OCI-LY7 (cell line): ENCODE measurements at regions not wholly inside any gene's neighbourhood (a gene's known extent, or its start where the extent isn't known, plus 50 kb on each side); places are given as distances from the start of the nearest gene placed in this dataset.

ENCODE experiments used
- BruUV-seq: library from RNA; stranded (reverse); fragments of 400-500 nt; replicated peaks from 2 replicates; lab custom pipeline; 2021; lab: Mats Ljungman, UMichigan
- CTCF ChIA-PET: fragments of 300-600 bp; sonication (Branson Sonifier 250); formaldehyde crosslinking; loops from one replicate; lab custom pipeline; 2022; ENCODE audit warnings: antibody characterized with exemption; ENCODE audit not compliant: unreplicated experiment; lab: Charles Lee
- POLR2A ChIA-PET: fragments of 300-600 bp; sonication (Branson Sonifier 250); formaldehyde crosslinking; loops from one replicate; lab custom pipeline; 2022; ENCODE audit warnings: antibody characterized with exemption; lab: Charles Lee
- DNase-seq: peaks from one replicate; pipeline ENCODE4 v3.0.0-alpha.2; 2015; ENCODE audit warnings: low spot score
- H2AFZ ChIP-seq: fragments of 200-600 bp; sonication (generic), shearing (Covaris generic); 2 replicates; pipeline ENCODE4 v1.6.1; 2014; ENCODE audit warnings: mild to moderate bottlenecking, antibody characterized with exemption, low read length, moderate library complexity
- H3K27ac ChIP-seq: fragments of 200-600 bp; sonication (generic); 2 replicates; pipeline ENCODE4 v1.5.1; 2014; ENCODE audit warnings: mixed run types, low read depth, mild to moderate bottlenecking, moderate library complexity, low read length, inconsistent platforms; ENCODE audit not compliant: poor library complexity, severe bottlenecking
- H3K36me3 ChIP-seq: fragments of 200-600 bp; sonication (generic); 2 replicates; pipeline ENCODE4 v1.6.1; 2014; ENCODE audit warnings: mild to moderate bottlenecking, antibody characterized with exemption, low read length, moderate library complexity, mixed read lengths; ENCODE audit not compliant: insufficient read depth
- H3K4me1 ChIP-seq: fragments of 200-600 bp; sonication (generic); 2 replicates; pipeline ENCODE4 v1.5.1; 2014; ENCODE audit warnings: mild to moderate bottlenecking, low read length; ENCODE audit not compliant: insufficient read depth, poor library complexity, severe bottlenecking
- H3K4me2 ChIP-seq: fragments of 200-600 bp; sonication (generic); 2 replicates; pipeline ENCODE4 v1.6.1; 2014; ENCODE audit warnings: mild to moderate bottlenecking, low read length
- H3K4me3 ChIP-seq: fragments of 200-600 bp; sonication (generic); 2 replicates; pipeline ENCODE4 v1.5.1; 2014; ENCODE audit warnings: mild to moderate bottlenecking, low read depth, low read length; ENCODE audit not compliant: poor library complexity, severe bottlenecking
- H3K79me2 ChIP-seq: fragments of 200-600 bp; sonication (generic); 2 replicates; pipeline ENCODE4 v1.6.1; 2016; ENCODE audit warnings: low read depth, mild to moderate bottlenecking, low read length, moderate library complexity, mixed read lengths; ENCODE audit not compliant: insufficient read depth
- H3K9me2 ChIP-seq: fragments of 200-600 bp; sonication (generic); 2 replicates; pipeline ENCODE4 v1.6.1; 2016; ENCODE audit warnings: mild to moderate bottlenecking, low read length, mixed read lengths; ENCODE audit not compliant: insufficient read depth
- H3K9me3 ChIP-seq: fragments of 200-600 bp; sonication (generic); 2 replicates; pipeline ENCODE4 v1.6.1; 2014; ENCODE audit warnings: mild to moderate bottlenecking, mixed run types, low read length, mixed read lengths
- H4K20me1 ChIP-seq: fragments of 200-600 bp; sonication (generic); 2 replicates; pipeline ENCODE4 v1.6.1; 2014; ENCODE audit warnings: mild to moderate bottlenecking, antibody characterized with exemption, low read length, moderate library complexity, mixed read lengths; ENCODE audit not compliant: insufficient read depth
- CTCF ChIP-seq: fragments of 200-600 bp; sonication (generic); conservative IDR thresholded peaks from 2 replicates; pipeline ENCODE4 v1.5.1; 2014; ENCODE audit warnings: mild to moderate bottlenecking, antibody characterized with exemption, low read length, moderate library complexity, mixed read lengths
- EZH2phosphoT487 ChIP-seq: fragments of 200-600 bp; sonication (generic); IDR thresholded peaks from 2 replicates; pipeline ENCODE4 v1.6.1; 2018; ENCODE audit warnings: low read depth, borderline replicate concordance, mild to moderate bottlenecking, mixed run types, antibody characterized with exemption, low read length, moderate library complexity, mixed read lengths
- intact Hi-C: fragments of 100-400 bp; cut with micrococcal nuclease; formaldehyde crosslinking; loops from one replicate; pipeline ENCODE4 v1.10.0; 2022; ENCODE audit not compliant: unreplicated experiment

DNA sequence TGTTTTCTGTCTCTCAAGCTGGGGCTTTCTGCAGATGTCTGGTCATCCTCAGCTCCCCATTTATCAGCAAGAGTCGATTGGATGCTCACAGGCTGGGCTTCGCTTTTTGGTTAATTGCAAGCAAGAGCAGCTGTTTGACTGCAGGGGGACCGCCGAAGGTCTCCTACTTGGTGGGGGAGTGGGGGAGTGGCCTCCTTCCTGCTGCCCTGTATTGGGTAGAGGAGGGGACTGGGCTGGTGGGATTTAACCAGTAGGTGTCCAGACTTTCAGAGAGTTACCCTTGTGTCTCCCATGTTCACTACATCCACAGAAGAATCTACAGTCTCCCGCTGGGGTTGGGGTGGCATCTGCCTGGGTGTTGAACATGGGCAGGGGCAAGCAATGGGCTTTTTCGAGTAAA is 78.7 kb downstream of the PLXNA1 start:
- Histone ChIP-seq H4K20me1 (no peaks in the 10 kb centered on the region), H3K36me3 (no peaks in the 10 kb centered on the region), H2AFZ (no peak overlapping the region), H3K27ac (no peak overlapping the region), H3K79me2 (no peaks in the 10 kb centered on the region), H3K9me3 (peaks cover 6% of the 10 kb centered on the region; the same call in 1 of the 2 replicates), H3K4me2 (no peak overlapping the region), H3K4me1 (no peaks in the 10 kb centered on the region), H3K4me3 (no peak overlapping the region), H3K9me2 (no peaks in the 10 kb centered on the region)
- ChIA-PET CTCF (no interaction called here), POLR2A (interaction anchor here (0.9 kb wide), 1 partner anchor 55 kb away, joined by 3 read pairs; no protein-coding TSS in a partner anchor)
- TF ChIP-seq EZH2phosphoT487 (no peak), CTCF (no peak)
- no peak for DNase-seq
- no TSS peak for BruUV-seq
- intact Hi-C loops, result no loop called here

- no peaks in the 10 kb centered on the region for H3K9me2 ChIP-seq
- H3K27ac ChIP-seq, result no peak overlapping the region
- ChIA-PET POLR2A (no interaction called here), CTCF (no interaction called here)
- H3K79me2 ChIP-seq, result no peaks in the 10 kb centered on the region
- no peak overlapping the region for H3K4me2 ChIP-seq
- no peaks in the 10 kb centered on the region for H4K20me1 ChIP-seq
- no peak overlapping the region for H3K4me3 ChIP-seq
- H3K4me1 ChIP-seq, result no peaks in the 10 kb centered on the region
- no peak for TF ChIP-seq CTCF
- TF ChIP-seq EZH2phosphoT487, result no peak
- no peak overlapping the region for H2AFZ ChIP-seq
- DNase-seq, result no peak
- no peaks in the 10 kb centered on the region for H3K9me3 ChIP-seq
- no TSS peak for BruUV-seq
- intact Hi-C loops, result no loop called here
- H3K36me3 ChIP-seq, result no peaks in the 10 kb centered on the region
These were observed 80.0 kb downstream of the PLXNA1 start for GRCh38 chr3:127062926-127063325.

DNA sequence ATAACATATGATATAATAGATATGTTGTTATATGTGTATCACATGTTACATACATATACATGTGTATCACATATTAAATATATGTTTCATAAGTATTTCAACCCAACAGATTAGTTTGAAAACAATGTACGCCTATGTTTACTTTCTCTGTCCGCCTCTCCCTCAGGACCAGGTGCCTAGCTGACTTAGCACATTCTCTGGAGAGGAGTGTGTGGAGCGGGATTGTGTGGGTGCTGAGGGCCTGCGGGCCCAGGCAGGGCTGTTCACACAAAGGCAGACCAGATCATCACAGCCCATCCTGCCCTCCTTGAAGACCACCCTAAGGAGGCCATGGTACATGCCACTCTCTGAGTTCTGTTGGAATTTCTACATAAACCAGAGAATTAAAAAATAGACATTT is 81.0 kb downstream of the PLXNA1 start:
- intact Hi-C loops, result no loop called here

More for the DNA sequence above, 81.0 kb downstream of the PLXNA1 start:
- no peak overlapping the region for H3K4me2 ChIP-seq
- no peak overlapping the region for H2AFZ ChIP-seq
- POLR2A ChIA-PET, result no interaction called here
- H3K79me2 ChIP-seq, result no peaks in the 10 kb centered on the region
- CTCF ChIA-PET, result no interaction called here
- H3K9me2 ChIP-seq, result no peaks in the 10 kb centered on the region
- no peak for TF ChIP-seq CTCF
- TF ChIP-seq EZH2phosphoT487, result no peak
- no peak overlapping the region for H3K4me3 ChIP-seq
- no peaks in the 10 kb centered on the region for H3K9me3 ChIP-seq
- no peak for DNase-seq
- no peaks in the 10 kb centered on the region for H4K20me1 ChIP-seq
- no peaks in the 10 kb centered on the region for H3K4me1 ChIP-seq
- no TSS peak for BruUV-seq
- H3K27ac ChIP-seq, result no peak overlapping the region
- no peaks in the 10 kb centered on the region for H3K36me3 ChIP-seq
